ENCODE measurements at regions not wholly inside any gene's neighbourhood (a gene's known extent, or its start where the extent isn't known, plus 50 kb on each side); places are given as distances from the start of the nearest gene placed in this dataset.
A peak's percentile ranks its signal among the peaks of the same experiment; 100 is the strongest.

- Histone ChIP-seq H4K8ac (ENCODE audit: low read depth, low read length) (no peak overlapping the region), H3K4me2 (ENCODE audit: insufficient read depth, low read length, poor library complexity, severe bottlenecking) (no peak overlapping the region), H3K4ac (ENCODE audit: low read length) (no peak overlapping the region), H3K4me3 (ENCODE audit: low read length in 2 of 2) (no peak overlapping the region), H3K9me3 (replicated peaks in 1 of 2; ENCODE audit: control insufficient read depth in 2 of 2, insufficient read depth in 1 of 2, low read depth in 1 of 2, low read length in 2 of 2) (no peaks in the 10 kb centered on the region), H2BK5ac (ENCODE audit: low read length) (no peak overlapping the region), H3K23ac (ENCODE audit: low read depth, low read length, poor library complexity) (no peak overlapping the region), H3K4me1 (ENCODE audit: control insufficient read depth in 2 of 2, insufficient read depth in 1 of 2, low read depth in 1 of 2, low read length in 2 of 2) (peaks cover 0 to 7% of the 10 kb centered on the region in 2 donors), H4K91ac (ENCODE audit: low read depth, low read length, poor library complexity) (no peak overlapping the region), H3K14ac (ENCODE audit: low read length) (no peak overlapping the region), H3K27ac (replicated peaks; ENCODE audit: low read length) (no peak overlapping the region), H2AFZ (ENCODE audit: low read length) (no peak overlapping the region), H2BK12ac (ENCODE audit: low read length) (no peak overlapping the region), H2AK5ac (ENCODE audit: low read depth, low read length) (no peak overlapping the region), H3K27me3 (ENCODE audit: control insufficient read depth in 3 of 3, insufficient read depth in 3 of 3, low read depth in 1 of 3, low read length in 3 of 3) (no peaks in the 10 kb centered on the region), H3K79me1 (ENCODE audit: low read depth, low read length) (no peaks in the 10 kb centered on the region), H2BK15ac (ENCODE audit: low read length) (no peak overlapping the region), H2BK120ac (ENCODE audit: low read depth, low read length) (no peak overlapping the region), H3K36me3 (replicated peaks in 1 of 2; ENCODE audit: control insufficient read depth in 2 of 2, insufficient read depth in 2 of 2, low read length in 2 of 2) (no peaks in the 10 kb centered on the region), H3K18ac (ENCODE audit: low read length) (peak overlapping the region; percentile 32), H3K9ac (ENCODE audit: low read depth, low read length, poor library complexity) (no peak overlapping the region)
- WGBS, 2 donors (ENCODE audit: extremely low coverage in 2 of 2, insufficient read length in 2 of 2, insufficient replicate concordance in 1 of 2) = no CpG with 5 or more reads among the region's 5 CpGs
- DNase-seq (ENCODE audit: low spot score) = no peak
Measured at GRCh38 chr9:87343816-87344430, 153.7 kb upstream of the DAPK1 start.

GRCh38 chr9:87346061-87346665 lies 151.5 kb upstream of the DAPK1 start:
- WGBS, 2 donors (ENCODE audit: extremely low coverage in 2 of 2, insufficient read length in 2 of 2, insufficient replicate concordance in 1 of 2) = no CpG with 5 or more reads among the region's 5 CpGs

GRCh38 chr9:87350915-87351314 lies 146.8 kb upstream of the DAPK1 start:
- H3K14ac ChIP-seq (ENCODE audit: low read length) = no peak overlapping the region
- no peak overlapping the region for H3K23ac ChIP-seq (ENCODE audit: low read depth, low read length, poor library complexity)
- H3K79me1 ChIP-seq (ENCODE audit: low read depth, low read length) = no peaks in the 10 kb centered on the region
- H2BK15ac ChIP-seq (ENCODE audit: low read length) = no peak overlapping the region
- no CpG with 5 or more reads among the region's 2 CpGs for WGBS, 2 donors (ENCODE audit: extremely low coverage in 2 of 2, insufficient read length in 2 of 2, insufficient replicate concordance in 1 of 2)
- DNase-seq (ENCODE audit: low spot score) = no peak
- H3K36me3 ChIP-seq (replicated peaks in 1 of 2; ENCODE audit: control insufficient read depth in 2 of 2, insufficient read depth in 2 of 2, low read length in 2 of 2) = no peaks in the 10 kb centered on the region
- H4K8ac ChIP-seq (ENCODE audit: low read depth, low read length) = no peak overlapping the region
- no peak overlapping the region for H2BK5ac ChIP-seq (ENCODE audit: low read length)
- H2BK120ac ChIP-seq (ENCODE audit: low read depth, low read length) = no peak overlapping the region
- H3K4me1 ChIP-seq (ENCODE audit: control insufficient read depth in 2 of 2, insufficient read depth in 1 of 2, low read depth in 1 of 2, low read length in 2 of 2) = peaks cover 0 to 5% of the 10 kb centered on the region in 2 donors
- H3K4me2 ChIP-seq (ENCODE audit: insufficient read depth, low read length, poor library complexity, severe bottlenecking) = no peak overlapping the region
- H3K27ac ChIP-seq (replicated peaks; ENCODE audit: low read length) = no peak overlapping the region
- no peak overlapping the region for H2AFZ ChIP-seq (ENCODE audit: low read length)
- no peak overlapping the region for H3K4me3 ChIP-seq (ENCODE audit: low read length in 2 of 2)
- H3K27me3 ChIP-seq (ENCODE audit: control insufficient read depth in 3 of 3, insufficient read depth in 3 of 3, low read depth in 1 of 3, low read length in 3 of 3) = no peaks in the 10 kb centered on the region
- H3K9me3 ChIP-seq (replicated peaks in 1 of 2; ENCODE audit: control insufficient read depth in 2 of 2, insufficient read depth in 1 of 2, low read depth in 1 of 2, low read length in 2 of 2) = no peaks in the 10 kb centered on the region
- no peak overlapping the region for H2BK12ac ChIP-seq (ENCODE audit: low read length)
- no peak overlapping the region for H3K4ac ChIP-seq (ENCODE audit: low read length)
- no peak overlapping the region for H2AK5ac ChIP-seq (ENCODE audit: low read depth, low read length)
- H3K18ac ChIP-seq (ENCODE audit: low read length) = no peak overlapping the region
- H3K9ac ChIP-seq (ENCODE audit: low read depth, low read length, poor library complexity) = no peak overlapping the region
- H4K91ac ChIP-seq (ENCODE audit: low read depth, low read length, poor library complexity) = no peak overlapping the region

More at GRCh38 chr9:87346061-87346665, 151.5 kb upstream of the DAPK1 start:
- H3K23ac ChIP-seq (ENCODE audit: low read depth, low read length, poor library complexity) = no peak overlapping the region
- H2BK120ac ChIP-seq (ENCODE audit: low read depth, low read length) = no peak overlapping the region
- H3K9ac ChIP-seq (ENCODE audit: low read depth, low read length, poor library complexity) = no peak overlapping the region
- peak overlapping the region; percentile 30 for H2AK5ac ChIP-seq (ENCODE audit: low read depth, low read length)
- no peak overlapping the region for H3K4me2 ChIP-seq (ENCODE audit: insufficient read depth, low read length, poor library complexity, severe bottlenecking)
- no peak overlapping the region for H3K4me3 ChIP-seq (ENCODE audit: low read length in 2 of 2)
- H2BK15ac ChIP-seq (ENCODE audit: low read length) = no peak overlapping the region
- H3K9me3 ChIP-seq (replicated peaks in 1 of 2; ENCODE audit: control insufficient read depth in 2 of 2, insufficient read depth in 1 of 2, low read depth in 1 of 2, low read length in 2 of 2) = no peaks in the 10 kb centered on the region
- no peak overlapping the region for H3K14ac ChIP-seq (ENCODE audit: low read length)
- H3K27me3 ChIP-seq (ENCODE audit: control insufficient read depth in 3 of 3, insufficient read depth in 3 of 3, low read depth in 1 of 3, low read length in 3 of 3) = no peaks in the 10 kb centered on the region
- no peak for DNase-seq (ENCODE audit: low spot score)
- H3K4me1 ChIP-seq (ENCODE audit: control insufficient read depth in 2 of 2, insufficient read depth in 1 of 2, low read depth in 1 of 2, low read length in 2 of 2) = peaks cover 0 to 7% of the 10 kb centered on the region in 2 donors
- H3K18ac ChIP-seq (ENCODE audit: low read length) = peak overlapping the region; percentile 33
- no peak overlapping the region for H4K8ac ChIP-seq (ENCODE audit: low read depth, low read length)
- no peaks in the 10 kb centered on the region for H3K36me3 ChIP-seq (replicated peaks in 1 of 2; ENCODE audit: control insufficient read depth in 2 of 2, insufficient read depth in 2 of 2, low read length in 2 of 2)
- no peak overlapping the region for H2AFZ ChIP-seq (ENCODE audit: low read length)
- no peak overlapping the region for H3K4ac ChIP-seq (ENCODE audit: low read length)
- H4K91ac ChIP-seq (ENCODE audit: low read depth, low read length, poor library complexity) = no peak overlapping the region
- H2BK12ac ChIP-seq (ENCODE audit: low read length) = no peak overlapping the region
- peak overlapping the region; percentile 24 for H3K27ac ChIP-seq (replicated peaks; ENCODE audit: low read length)
- no peaks in the 10 kb centered on the region for H3K79me1 ChIP-seq (ENCODE audit: low read depth, low read length)
- H2BK5ac ChIP-seq (ENCODE audit: low read length) = no peak overlapping the region

GRCh38 chr9:87353301-87353700 lies 144.4 kb upstream of the DAPK1 start:
- no peak overlapping the region for H3K23ac ChIP-seq (ENCODE audit: low read depth, low read length, poor library complexity)
- H3K14ac ChIP-seq (ENCODE audit: low read length) = no peak overlapping the region
- no peaks in the 10 kb centered on the region for H3K27me3 ChIP-seq (ENCODE audit: control insufficient read depth in 3 of 3, insufficient read depth in 3 of 3, low read depth in 1 of 3, low read length in 3 of 3)
- H3K4me3 ChIP-seq (ENCODE audit: low read length in 2 of 2) = no peak overlapping the region
- WGBS, 2 donors (ENCODE audit: extremely low coverage in 2 of 2, insufficient read length in 2 of 2, insufficient replicate concordance in 1 of 2) = no CpG with 5 or more reads among the region's 3 CpGs
- H3K4ac ChIP-seq (ENCODE audit: low read length) = no peak overlapping the region
- no peak overlapping the region for H3K9ac ChIP-seq (ENCODE audit: low read depth, low read length, poor library complexity)
- H4K8ac ChIP-seq (ENCODE audit: low read depth, low read length) = no peak overlapping the region
- H2BK12ac ChIP-seq (ENCODE audit: low read length) = no peak overlapping the region
- no peak overlapping the region for H2BK120ac ChIP-seq (ENCODE audit: low read depth, low read length)
- no peak overlapping the region for H3K4me2 ChIP-seq (ENCODE audit: insufficient read depth, low read length, poor library complexity, severe bottlenecking)
- H2AK5ac ChIP-seq (ENCODE audit: low read depth, low read length) = no peak overlapping the region
- H3K18ac ChIP-seq (ENCODE audit: low read length) = no peak overlapping the region
- no peak overlapping the region for H2BK15ac ChIP-seq (ENCODE audit: low read length)
- no peak for DNase-seq (ENCODE audit: low spot score)
- H4K91ac ChIP-seq (ENCODE audit: low read depth, low read length, poor library complexity) = no peak overlapping the region
- no peak overlapping the region for H3K27ac ChIP-seq (replicated peaks; ENCODE audit: low read length)
- H3K4me1 ChIP-seq (ENCODE audit: control insufficient read depth in 2 of 2, insufficient read depth in 1 of 2, low read depth in 1 of 2, low read length in 2 of 2) = no peaks in the 10 kb centered on the region
- no peak overlapping the region for H2AFZ ChIP-seq (ENCODE audit: low read length)
- no peaks in the 10 kb centered on the region for H3K79me1 ChIP-seq (ENCODE audit: low read depth, low read length)
- no peaks in the 10 kb centered on the region for H3K9me3 ChIP-seq (replicated peaks in 1 of 2; ENCODE audit: control insufficient read depth in 2 of 2, insufficient read depth in 1 of 2, low read depth in 1 of 2, low read length in 2 of 2)
- H2BK5ac ChIP-seq (ENCODE audit: low read length) = no peak overlapping the region
- no peaks in the 10 kb centered on the region for H3K36me3 ChIP-seq (replicated peaks in 1 of 2; ENCODE audit: control insufficient read depth in 2 of 2, insufficient read depth in 2 of 2, low read length in 2 of 2)

Data from neuronal stem cell (in vitro differentiated cells).